Activated T-cell treated with anti-CD3 and anti-CD28 coated beads, Interleukin-2, amount 50 U/mL, for 72 hours (primary cell): ENCODE measurements at regions not wholly inside any gene's neighbourhood (a gene's known extent, or its start where the extent isn't known, plus 50 kb on each side); places are given as distances from the start of the nearest gene placed in this dataset.

Source experiments
- ATAC-seq, 2 donors: fragments of 150-1000 bp; cut with Tn5 transposase; replicated peaks in 1 of 2; 2 replicates each; pipeline ENCODE4 v1.10.0; 2021; ENCODE audit warnings: moderate library complexity in 2 of 2, mild to moderate bottlenecking in 1 of 2
- DNase-seq, 2 donors: peaks; one replicate each; pipeline ENCODE4 v3.0.0; 2021 to 2022; ENCODE audit warnings: mixed read lengths in 1 of 2
- H3K27ac Mint-ChIP-seq: one replicate; pipeline ENCODE4 v1.8.0; 2022; ENCODE audit warnings: mild to moderate bottlenecking, moderate library complexity, mixed read lengths
- H3K27me3 Mint-ChIP-seq: one replicate; pipeline ENCODE4 v1.8.0; 2022; ENCODE audit warnings: low read depth, mixed read lengths
- H3K36me3 Mint-ChIP-seq, 2 donors: one replicate each; pipeline ENCODE4 v1.8.0; 2022; ENCODE audit warnings: mixed read lengths in 2 of 2, mild to moderate bottlenecking in 1 of 2; ENCODE audit not compliant: insufficient read depth in 2 of 2
- H3K4me1 Mint-ChIP-seq: one replicate; pipeline ENCODE4 v1.8.0; 2022; ENCODE audit warnings: low read depth, mixed read lengths
- H3K4me3 Mint-ChIP-seq, 2 donors: one replicate each; pipeline ENCODE4 v1.8.0; 2022; ENCODE audit warnings: mild to moderate bottlenecking in 2 of 2, mixed read lengths in 2 of 2, moderate library complexity in 2 of 2
- H3K9me3 Mint-ChIP-seq, 2 donors: one replicate each; pipeline ENCODE4 v1.8.0; 2022; ENCODE audit warnings: mixed read lengths in 2 of 2

GRCh38 chr10:109203646-109204353 is 719.5 kb downstream of the XPNPEP1 start:
- no peaks in the 10 kb centered on the region for H3K36me3 Mint-ChIP-seq
- no peaks in the 10 kb centered on the region for H3K27me3 Mint-ChIP-seq
- no peaks in the 10 kb centered on the region for H3K4me1 Mint-ChIP-seq
- peaks cover 0 to 4% of the 10 kb centered on the region in 2 donors for H3K9me3 Mint-ChIP-seq
- ATAC-seq: no peak
- DNase-seq: no peak
- H3K4me3 Mint-ChIP-seq: no peak overlapping the region
- H3K27ac Mint-ChIP-seq: no peak overlapping the region

- Mint-ChIP-seq H3K27me3 (no peaks in the 10 kb centered on the region), H3K9me3 (peaks cover 4 to 6% of the 10 kb centered on the region in 2 donors), H3K4me1 (no peaks in the 10 kb centered on the region), H3K27ac (no peak overlapping the region), H3K4me3 (no peak overlapping the region), H3K36me3 (peaks cover 0 to 1% of the 10 kb centered on the region in 2 donors)
- ATAC-seq (no peak), DNase-seq (no peak)
Observed at GRCh38 chr10:109202111-109202510, 721.2 kb downstream of the XPNPEP1 start.

- H3K27ac Mint-ChIP-seq: no peak overlapping the region
- DNase-seq: no peak
- H3K9me3 Mint-ChIP-seq: peaks cover 4 to 6% of the 10 kb centered on the region in 2 donors
- H3K36me3 Mint-ChIP-seq: peaks cover 0 to 1% of the 10 kb centered on the region in 2 donors
- H3K27me3 Mint-ChIP-seq: no peaks in the 10 kb centered on the region
- H3K4me3 Mint-ChIP-seq: no peak overlapping the region
- ATAC-seq: no peak
- H3K4me1 Mint-ChIP-seq: no peaks in the 10 kb centered on the region
Observed at GRCh38 chr10:109200646-109201045, 722.7 kb downstream of the XPNPEP1 start.

- peaks cover 6 to 7% of the 10 kb centered on the region in 2 donors for H3K9me3 Mint-ChIP-seq
- H3K4me3 Mint-ChIP-seq: no peak overlapping the region
- H3K4me1 Mint-ChIP-seq: no peaks in the 10 kb centered on the region
- H3K27me3 Mint-ChIP-seq: no peaks in the 10 kb centered on the region
- DNase-seq (no peak), ATAC-seq (no peak)
- H3K36me3 Mint-ChIP-seq: peaks cover 0 to 6% of the 10 kb centered on the region in 2 donors
- H3K27ac Mint-ChIP-seq: no peak overlapping the region
Observed at GRCh38 chr10:109191823-109192222, 731.5 kb downstream of the XPNPEP1 start.

GRCh38 chr10:109191341-109191740 is 732.0 kb downstream of the XPNPEP1 start:
- no peak for DNase-seq
- Mint-ChIP-seq H3K27ac (no peak overlapping the region), H3K36me3 (peaks cover 0 to 6% of the 10 kb centered on the region in 2 donors), H3K27me3 (no peaks in the 10 kb centered on the region), H3K9me3 (peaks cover 9 to 12% of the 10 kb centered on the region in 2 donors), H3K4me3 (no peak overlapping the region), H3K4me1 (no peaks in the 10 kb centered on the region)
- no peak for ATAC-seq

- H3K9me3 Mint-ChIP-seq: peaks cover 8 to 11% of the 10 kb centered on the region in 2 donors
- ATAC-seq: no peak
- no peaks in the 10 kb centered on the region for H3K27me3 Mint-ChIP-seq
- H3K36me3 Mint-ChIP-seq: peaks cover 0 to 6% of the 10 kb centered on the region in 2 donors
- H3K4me3 Mint-ChIP-seq: no peak overlapping the region
- H3K4me1 Mint-ChIP-seq: no peaks in the 10 kb centered on the region
- no peak overlapping the region for H3K27ac Mint-ChIP-seq
- DNase-seq: no peak
Observed at GRCh38 chr10:109187677-109188076, 735.6 kb downstream of the XPNPEP1 start.

- Mint-ChIP-seq H3K4me3 (no peak overlapping the region), H3K4me1 (no peaks in the 10 kb centered on the region), H3K27ac (no peak overlapping the region), H3K27me3 (no peaks in the 10 kb centered on the region), H3K36me3 (peaks cover 0 to 3% of the 10 kb centered on the region in 2 donors), H3K9me3 (peaks cover 7 to 8% of the 10 kb centered on the region in 2 donors)
- ATAC-seq (no peak), DNase-seq (no peak)
Observed at GRCh38 chr10:109183366-109183765, 739.9 kb downstream of the XPNPEP1 start.

- H3K36me3 Mint-ChIP-seq: no peaks in the 10 kb centered on the region
- no peak overlapping the region for H3K4me3 Mint-ChIP-seq
- no peak for ATAC-seq
- DNase-seq: no peak
- H3K27me3 Mint-ChIP-seq: no peaks in the 10 kb centered on the region
- H3K27ac Mint-ChIP-seq: no peak overlapping the region
- H3K4me1 Mint-ChIP-seq: no peaks in the 10 kb centered on the region
- H3K9me3 Mint-ChIP-seq: peaks cover 2 to 4% of the 10 kb centered on the region in 2 donors
Observed at GRCh38 chr10:109178591-109178990, 744.7 kb downstream of the XPNPEP1 start.

GRCh38 chr10:109174526-109174925 is 748.8 kb downstream of the XPNPEP1 start:
- Mint-ChIP-seq H3K9me3 (peaks cover 2 to 8% of the 10 kb centered on the region in 2 donors), H3K27ac (no peak overlapping the region), H3K36me3 (no peaks in the 10 kb centered on the region), H3K4me1 (no peaks in the 10 kb centered on the region), H3K4me3 (no peak overlapping the region), H3K27me3 (no peaks in the 10 kb centered on the region)
- ATAC-seq (no peak), DNase-seq (no peak)

GRCh38 chr10:109173937-109174336 is 749.4 kb downstream of the XPNPEP1 start:
- no peak for ATAC-seq
- Mint-ChIP-seq H3K27me3 (no peaks in the 10 kb centered on the region), H3K4me3 (no peak overlapping the region), H3K9me3 (peaks cover 2 to 8% of the 10 kb centered on the region in 2 donors), H3K4me1 (no peaks in the 10 kb centered on the region), H3K27ac (no peak overlapping the region), H3K36me3 (no peaks in the 10 kb centered on the region)
- DNase-seq: no peak

GRCh38 chr10:109173121-109173520 is 750.2 kb downstream of the XPNPEP1 start:
- Mint-ChIP-seq H3K4me3 (no peak overlapping the region), H3K36me3 (no peaks in the 10 kb centered on the region), H3K4me1 (no peaks in the 10 kb centered on the region), H3K9me3 (peaks cover 2 to 8% of the 10 kb centered on the region in 2 donors), H3K27me3 (no peaks in the 10 kb centered on the region), H3K27ac (no peak overlapping the region)
- no peak for ATAC-seq
- DNase-seq: no peak

GRCh38 chr10:109166935-109167334 is 756.4 kb downstream of the XPNPEP1 start:
- no peaks in the 10 kb centered on the region for H3K4me1 Mint-ChIP-seq
- peaks cover 0 to 1% of the 10 kb centered on the region in 2 donors for H3K36me3 Mint-ChIP-seq
- H3K27me3 Mint-ChIP-seq: no peaks in the 10 kb centered on the region
- ATAC-seq (no peak), DNase-seq (no peak)
- no peak overlapping the region for H3K4me3 Mint-ChIP-seq
- H3K9me3 Mint-ChIP-seq: peaks cover 5 to 9% of the 10 kb centered on the region in 2 donors
- H3K27ac Mint-ChIP-seq: no peak overlapping the region

- Mint-ChIP-seq H3K27ac (no peak overlapping the region), H3K36me3 (peaks cover 0 to 1% of the 10 kb centered on the region in 2 donors), H3K4me3 (no peak overlapping the region), H3K9me3 (peaks cover 7 to 11% of the 10 kb centered on the region in 2 donors), H3K4me1 (no peaks in the 10 kb centered on the region), H3K27me3 (no peaks in the 10 kb centered on the region)
- no peak for DNase-seq
- ATAC-seq: no peak
Observed at GRCh38 chr10:109159351-109159750, 764.0 kb downstream of the XPNPEP1 start.

- DNase-seq (no peak), ATAC-seq (no peak)
- no peaks in the 10 kb centered on the region for H3K36me3 Mint-ChIP-seq
- H3K4me1 Mint-ChIP-seq: no peaks in the 10 kb centered on the region
- H3K9me3 Mint-ChIP-seq: peaks cover 5 to 7% of the 10 kb centered on the region in 2 donors
- H3K27me3 Mint-ChIP-seq: no peaks in the 10 kb centered on the region
- no peak overlapping the region for H3K4me3 Mint-ChIP-seq
- H3K27ac Mint-ChIP-seq: no peak overlapping the region
Observed at GRCh38 chr10:109156396-109156795, 766.9 kb downstream of the XPNPEP1 start.
